Transverse colon (tissue), 4 donors: ENCODE measurements at regions not wholly inside any gene's neighbourhood (a gene's known extent, or its start where the extent isn't known, plus 50 kb on each side); places are given as distances from the start of the nearest gene placed in this dataset.

Source experiments
- POLR2AphosphoS5 ChIP-seq, 3 donors: sonication (generic); formaldehyde crosslinking; IDR thresholded peaks; one replicate each; pipeline ENCODE4 v1.6.1; 2016; ENCODE audit warnings: antibody characterized with exemption in 3 of 3
- TF ChIP-seq, protein P1 (sequence below), 5 experiments: fragments of 200-600 bp in 3 of 5; fragments of 450-650 bp in 2 of 5; sonication (generic) in 3 of 5; IDR thresholded peaks; 1 replicate in 2 of 5; 2 replicates in 3 of 5; pipeline ENCODE4 v1.5.1; 2016 to 2017; ENCODE audit warnings: antibody characterized with exemption in 5 of 5, inconsistent platforms in 3 of 5, mild to moderate bottlenecking in 2 of 5, moderate library complexity in 1 of 5

DNA sequence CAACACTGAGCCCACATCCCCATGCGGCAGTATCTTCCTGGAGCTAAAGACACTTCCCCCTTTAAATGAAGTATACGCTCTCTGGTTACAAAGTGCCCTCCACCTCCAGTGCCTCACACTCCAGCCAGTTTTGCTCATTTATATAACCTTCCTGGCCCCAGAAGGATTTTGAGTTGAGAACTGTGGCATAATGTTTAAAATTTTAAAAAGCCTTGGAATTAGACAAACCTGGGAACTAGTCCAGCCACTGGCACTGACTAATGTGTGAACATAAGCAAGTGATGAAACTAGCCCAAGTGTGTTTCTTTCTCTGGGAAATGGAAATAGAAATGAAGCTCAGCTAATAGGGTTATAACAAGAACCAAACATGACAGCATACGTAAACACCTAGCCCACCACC is 723.7 kb upstream of the USP15 start:
- TF ChIP-seq, protein P1, sequence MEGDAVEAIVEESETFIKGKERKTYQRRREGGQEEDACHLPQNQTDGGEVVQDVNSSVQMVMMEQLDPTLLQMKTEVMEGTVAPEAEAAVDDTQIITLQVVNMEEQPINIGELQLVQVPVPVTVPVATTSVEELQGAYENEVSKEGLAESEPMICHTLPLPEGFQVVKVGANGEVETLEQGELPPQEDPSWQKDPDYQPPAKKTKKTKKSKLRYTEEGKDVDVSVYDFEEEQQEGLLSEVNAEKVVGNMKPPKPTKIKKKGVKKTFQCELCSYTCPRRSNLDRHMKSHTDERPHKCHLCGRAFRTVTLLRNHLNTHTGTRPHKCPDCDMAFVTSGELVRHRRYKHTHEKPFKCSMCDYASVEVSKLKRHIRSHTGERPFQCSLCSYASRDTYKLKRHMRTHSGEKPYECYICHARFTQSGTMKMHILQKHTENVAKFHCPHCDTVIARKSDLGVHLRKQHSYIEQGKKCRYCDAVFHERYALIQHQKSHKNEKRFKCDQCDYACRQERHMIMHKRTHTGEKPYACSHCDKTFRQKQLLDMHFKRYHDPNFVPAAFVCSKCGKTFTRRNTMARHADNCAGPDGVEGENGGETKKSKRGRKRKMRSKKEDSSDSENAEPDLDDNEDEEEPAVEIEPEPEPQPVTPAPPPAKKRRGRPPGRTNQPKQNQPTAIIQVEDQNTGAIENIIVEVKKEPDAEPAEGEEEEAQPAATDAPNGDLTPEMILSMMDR (IDR thresholded peaks at IDR 0.05), result no peak
- no peak for TF ChIP-seq POLR2AphosphoS5 (IDR thresholded peaks at IDR 0.05)
